Stimulated activated naive CD8-positive, alpha-beta T cell treated with anti-CD3 and anti-CD28 coated beads, Interleukin-15, amount 100 ng/mL, for 72 hours (primary cell): ENCODE measurements at regions not wholly inside any gene's neighbourhood (a gene's known extent, or its start where the extent isn't known, plus 50 kb on each side); places are given as distances from the start of the nearest gene placed in this dataset.
"Not testable (repeated sequence)": the region's sequence is repeated elsewhere in the genome, so short reads cannot be mapped to it uniquely, and the experiment has no call there.

Experiments
- ATAC-seq: fragments of 150-1000 bp; cut with Tn5 transposase; 2 replicates; pipeline ENCODE4 v1.10.0; 2021; ENCODE audit warnings: mild to moderate bottlenecking, moderate library complexity
- DNase-seq, 2 donors: peaks; one replicate each; pipeline ENCODE4 v3.0.0; 2021 to 2022
- H3K27ac Mint-ChIP-seq, 2 donors: one replicate each; pipeline ENCODE4 v1.8.0; 2022; ENCODE audit warnings: mild to moderate bottlenecking in 2 of 2, mixed read lengths in 2 of 2, moderate library complexity in 2 of 2
- H3K27me3 Mint-ChIP-seq: one replicate; pipeline ENCODE4 v1.8.0; 2022; ENCODE audit warnings: mixed read lengths
- H3K4me1 Mint-ChIP-seq: one replicate; pipeline ENCODE4 v1.8.0; 2022; ENCODE audit warnings: mild to moderate bottlenecking, mixed read lengths
- H3K4me3 Mint-ChIP-seq, 2 donors: one replicate each; pipeline ENCODE4 v1.8.0; 2022; ENCODE audit warnings: mild to moderate bottlenecking in 2 of 2, mixed read lengths in 2 of 2, moderate library complexity in 1 of 2
- H3K9me3 Mint-ChIP-seq, 2 donors: one replicate each; pipeline ENCODE4 v1.8.0; 2022; ENCODE audit warnings: mixed read lengths in 2 of 2

- Mint-ChIP-seq H3K4me1 (no peaks in the 10 kb centered on the region), H3K9me3 (peaks cover 4 to 13% of the 10 kb centered on the region in 2 donors), H3K27ac (no peak overlapping the region), H3K27me3 (no peaks in the 10 kb centered on the region), H3K4me3 (no peak overlapping the region)
- DNase-seq: no peak
- ATAC-seq: no peak
These were observed 801.5 kb upstream of the SPRY2 start for GRCh38 chr13:81142306-81142999.

GRCh38 chr13:81140675-81141074, 799.7 kb upstream of the SPRY2 start:
- ATAC-seq: no peak
- H3K4me3 Mint-ChIP-seq: no peak overlapping the region
- H3K9me3 Mint-ChIP-seq: peaks cover 0 to 10% of the 10 kb centered on the region in 2 donors
- no peak overlapping the region for H3K27ac Mint-ChIP-seq
- DNase-seq: no peak
- no peaks in the 10 kb centered on the region for H3K4me1 Mint-ChIP-seq
- no peaks in the 10 kb centered on the region for H3K27me3 Mint-ChIP-seq

DNA sequence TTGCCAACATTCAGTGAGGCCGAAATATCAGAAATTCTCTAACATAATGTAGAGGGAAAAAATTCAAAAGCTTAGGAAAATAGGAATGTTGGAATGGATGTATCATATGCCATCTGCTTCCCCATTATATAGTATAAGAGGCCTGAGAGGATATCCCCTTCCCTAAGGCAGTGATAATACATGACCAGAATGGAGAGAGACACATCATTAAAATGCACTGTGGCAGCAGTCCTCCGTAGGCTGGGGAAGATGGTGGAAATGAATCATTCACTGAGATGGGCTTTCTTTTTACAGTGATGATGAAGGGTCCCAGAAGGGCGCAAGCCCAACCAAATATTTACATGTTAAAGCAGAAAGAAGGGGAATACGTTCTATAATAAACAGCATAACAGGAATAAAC, 799.1 kb upstream of the SPRY2 start:
- Mint-ChIP-seq H3K4me1 (no peaks in the 10 kb centered on the region), H3K27me3 (no peaks in the 10 kb centered on the region), H3K27ac (no peak overlapping the region), H3K4me3 (no peak overlapping the region), H3K9me3 (peaks cover 0 to 5% of the 10 kb centered on the region in 2 donors)
- ATAC-seq: no peak
- DNase-seq: no peak

GRCh38 chr13:81138353-81138980, 797.5 kb upstream of the SPRY2 start:
- ATAC-seq (no peak), DNase-seq (no peak)
- Mint-ChIP-seq H3K27me3 (no peaks in the 10 kb centered on the region), H3K9me3 (peaks cover 0 to 5% of the 10 kb centered on the region in 2 donors), H3K4me1 (no peaks in the 10 kb centered on the region), H3K4me3 (no peak overlapping the region), H3K27ac (no peak overlapping the region)

DNA sequence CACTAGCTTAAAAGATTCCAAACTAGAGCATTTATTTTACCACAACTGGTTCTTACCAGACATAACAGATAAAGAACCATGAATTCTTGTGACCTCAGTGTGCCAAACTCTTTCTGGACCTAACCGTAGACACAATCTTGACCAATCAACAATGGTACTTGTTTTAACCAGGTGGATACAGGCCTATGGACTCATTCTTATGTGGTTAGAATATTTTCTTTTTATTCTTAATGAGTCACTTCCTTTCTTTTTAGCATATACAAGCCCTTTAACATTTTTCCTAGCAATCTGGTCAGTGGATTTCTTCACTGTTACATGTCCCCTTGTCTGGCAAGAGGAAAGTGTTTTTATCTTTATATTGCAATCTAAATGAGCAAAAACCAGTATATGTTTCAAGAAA, 792.1 kb upstream of the SPRY2 start:
- H3K4me1 Mint-ChIP-seq: no peaks in the 10 kb centered on the region
- ATAC-seq (no peak), DNase-seq (no peak)
- H3K9me3 Mint-ChIP-seq: peaks cover 12 to 28% of the 10 kb centered on the region in 2 donors
- H3K27ac Mint-ChIP-seq: no peak overlapping the region
- H3K27me3 Mint-ChIP-seq: no peaks in the 10 kb centered on the region
- H3K4me3 Mint-ChIP-seq: no peak overlapping the region

- no peak overlapping the region for H3K4me3 Mint-ChIP-seq
- H3K27me3 Mint-ChIP-seq: no peaks in the 10 kb centered on the region
- ATAC-seq (no peak), DNase-seq (no peak)
- no peaks in the 10 kb centered on the region for H3K4me1 Mint-ChIP-seq
- no peaks in the 10 kb centered on the region for H3K9me3 Mint-ChIP-seq
- no peak overlapping the region for H3K27ac Mint-ChIP-seq
These were observed 776.5 kb upstream of the SPRY2 start for GRCh38 chr13:81117416-81117815.

GRCh38 chr13:81116461-81117282, 775.7 kb upstream of the SPRY2 start:
- no peaks in the 10 kb centered on the region for H3K9me3 Mint-ChIP-seq
- DNase-seq: no peak
- no peak overlapping the region for H3K27ac Mint-ChIP-seq
- H3K27me3 Mint-ChIP-seq: no peaks in the 10 kb centered on the region
- ATAC-seq: no peak
- no peaks in the 10 kb centered on the region for H3K4me1 Mint-ChIP-seq
- no peak overlapping the region for H3K4me3 Mint-ChIP-seq

GRCh38 chr13:81109026-81109425, 768.1 kb upstream of the SPRY2 start:
- H3K4me3 Mint-ChIP-seq: no peak overlapping the region
- H3K9me3 Mint-ChIP-seq: no peaks in the 10 kb centered on the region
- no peak for ATAC-seq
- no peak overlapping the region for H3K27ac Mint-ChIP-seq
- H3K27me3 Mint-ChIP-seq: no peaks in the 10 kb centered on the region
- no peaks in the 10 kb centered on the region for H3K4me1 Mint-ChIP-seq
- no peak for DNase-seq

DNA sequence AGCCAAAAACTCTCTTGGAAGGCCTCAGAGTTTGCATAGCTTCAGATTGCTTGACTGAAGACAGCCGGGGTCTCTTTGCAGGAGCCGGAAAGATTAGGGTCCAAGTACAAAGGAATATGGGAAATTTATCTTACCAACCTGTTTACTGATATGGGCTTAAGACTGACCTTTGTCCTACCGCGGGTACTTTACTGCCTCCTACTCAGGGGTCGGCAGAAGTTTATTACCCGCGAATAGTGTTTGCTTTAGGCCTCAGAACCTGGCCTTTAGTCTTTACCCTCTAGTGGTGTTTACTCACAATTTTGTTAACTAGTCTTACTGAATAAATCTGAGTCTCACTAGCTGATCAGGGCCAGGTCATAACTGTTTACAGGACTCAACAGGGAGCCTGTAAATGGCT, 765.4 kb upstream of the SPRY2 start:
- H3K4me1 Mint-ChIP-seq: no peaks in the 10 kb centered on the region
- ATAC-seq: no peak
- no peak overlapping the region for H3K4me3 Mint-ChIP-seq
- H3K27me3 Mint-ChIP-seq: no peaks in the 10 kb centered on the region
- H3K27ac Mint-ChIP-seq: no peak overlapping the region
- H3K9me3 Mint-ChIP-seq: no peaks in the 10 kb centered on the region
- no peak for DNase-seq

DNA sequence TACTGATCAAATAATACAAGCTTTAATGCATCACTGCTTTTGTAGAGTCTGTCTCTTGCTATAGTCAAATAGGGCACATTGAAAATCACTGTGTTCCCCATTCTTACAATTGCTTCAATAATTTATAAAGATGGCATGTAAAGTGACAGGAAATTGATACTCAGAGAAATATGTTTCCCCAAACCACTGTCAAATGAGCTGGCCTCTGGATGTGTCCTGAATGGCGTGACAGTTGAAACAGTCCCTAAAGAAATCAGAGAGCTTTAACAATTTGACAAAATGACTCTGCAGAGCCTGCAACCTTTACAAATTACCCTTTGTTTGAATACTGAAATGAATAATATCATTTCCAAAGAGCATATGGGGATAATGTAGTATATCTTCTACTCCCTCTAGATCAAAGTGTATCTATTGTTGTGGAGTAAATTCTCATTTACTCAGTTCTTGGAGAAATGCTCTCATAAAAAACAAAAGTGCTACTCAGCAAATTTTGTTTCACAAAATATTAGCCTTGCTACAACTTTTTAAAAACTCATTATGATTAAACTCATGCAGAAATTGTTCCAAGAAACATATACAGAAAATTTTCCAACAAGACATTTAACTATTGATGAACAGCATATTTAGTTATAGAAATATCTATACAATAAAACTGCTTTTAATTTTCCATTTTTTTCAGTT, 763.2 kb upstream of the SPRY2 start:
- ATAC-seq (no peak), DNase-seq (no peak)
- Mint-ChIP-seq H3K27me3 (no peaks in the 10 kb centered on the region), H3K4me1 (no peaks in the 10 kb centered on the region), H3K9me3 (no peaks in the 10 kb centered on the region), H3K27ac (no peak overlapping the region), H3K4me3 (no peak overlapping the region)

DNA sequence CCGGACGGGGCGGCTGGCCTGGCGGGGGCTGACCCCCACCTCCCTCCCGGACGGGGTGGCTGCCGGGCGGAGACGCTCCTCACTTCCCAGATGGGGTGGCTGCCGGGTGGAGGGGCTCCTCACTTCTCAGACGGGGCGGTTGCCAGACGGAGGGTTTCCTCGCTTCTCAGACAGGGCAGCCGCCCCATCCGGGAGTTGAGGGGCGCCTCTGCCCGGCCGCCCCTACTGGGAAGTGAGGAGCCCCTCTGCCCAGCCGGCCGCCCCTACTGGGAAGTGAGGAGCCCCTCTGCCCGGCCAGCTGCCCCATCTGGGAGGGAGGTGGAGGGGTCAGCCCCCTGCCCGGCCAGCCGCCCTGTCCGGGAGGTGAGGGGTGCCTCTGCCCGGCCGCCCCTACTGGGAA, 761.1 kb upstream of the SPRY2 start:
- DNase-seq, ATAC-seq, H3K9me3 Mint-ChIP-seq, H3K27me3 Mint-ChIP-seq, H3K27ac Mint-ChIP-seq, H3K4me1 Mint-ChIP-seq, H3K4me3 Mint-ChIP-seq: not testable (repeated sequence)

DNA sequence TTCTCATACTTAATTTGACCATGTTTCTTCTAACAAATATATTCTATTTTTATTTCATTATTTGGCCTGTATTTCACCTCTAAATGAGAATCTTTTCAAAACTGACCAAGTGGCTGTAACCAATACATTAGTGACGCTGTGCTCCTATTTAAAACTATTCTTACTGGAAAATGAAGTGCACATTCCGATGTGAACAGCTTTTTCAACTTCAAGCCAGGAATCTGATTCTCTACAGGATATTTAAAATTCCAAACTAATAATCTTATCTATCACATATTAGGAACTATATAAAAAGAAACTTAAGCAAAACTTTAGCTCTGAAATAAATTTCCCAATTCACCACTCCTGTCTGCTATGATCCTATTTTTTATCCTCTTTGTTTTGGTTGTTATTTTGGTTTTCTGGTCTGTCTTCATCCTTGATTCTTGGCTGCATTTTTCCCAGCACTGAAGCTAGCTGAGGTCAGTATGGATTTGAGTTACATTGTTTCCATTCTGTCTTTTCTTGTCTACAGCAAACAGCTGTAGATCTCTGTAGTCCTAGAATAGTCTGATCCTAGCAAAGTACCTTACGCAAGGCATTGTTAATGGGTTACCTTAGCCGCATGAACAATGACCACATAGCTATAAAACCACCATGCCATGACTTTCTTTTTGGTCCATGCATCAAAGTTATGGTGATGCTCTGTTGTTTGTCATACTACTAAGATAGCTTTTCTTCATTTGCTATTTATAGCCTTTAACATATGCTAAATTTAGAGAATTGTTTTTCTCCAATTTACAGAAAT, 748.6 kb upstream of the SPRY2 start:
- Mint-ChIP-seq H3K27me3 (no peaks in the 10 kb centered on the region), H3K9me3 (no peaks in the 10 kb centered on the region), H3K4me3 (no peak overlapping the region), H3K4me1 (no peaks in the 10 kb centered on the region), H3K27ac (no peak overlapping the region)
- ATAC-seq (no peak), DNase-seq (no peak)

- Mint-ChIP-seq H3K27ac (no peak overlapping the region), H3K27me3 (no peaks in the 10 kb centered on the region), H3K4me1 (no peaks in the 10 kb centered on the region), H3K9me3 (peaks cover 8 to 9% of the 10 kb centered on the region in 2 donors), H3K4me3 (no peak overlapping the region)
- DNase-seq: no peak
- ATAC-seq: no peak
These were observed 740.1 kb upstream of the SPRY2 start for GRCh38 chr13:81080911-81081454.

DNA sequence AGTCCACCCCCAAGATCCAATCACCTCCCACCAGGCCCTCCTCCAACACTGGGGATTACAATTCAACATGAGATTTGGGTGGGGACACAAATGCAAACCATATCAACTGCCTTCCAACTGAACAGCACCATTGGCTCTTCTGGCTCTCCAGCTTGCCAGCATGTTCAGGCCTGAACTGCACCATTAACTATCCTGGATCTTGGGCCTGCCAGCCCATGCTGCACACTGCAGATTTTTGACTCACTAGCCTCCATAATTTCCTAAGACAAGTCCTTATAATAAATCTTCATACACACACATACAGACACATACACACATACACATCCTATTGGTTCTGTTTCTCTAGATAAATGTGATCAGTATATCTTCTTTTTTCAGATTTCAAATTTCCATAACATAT, 737.1 kb upstream of the SPRY2 start:
- peaks cover 8 to 9% of the 10 kb centered on the region in 2 donors for H3K9me3 Mint-ChIP-seq
- ATAC-seq: no peak
- DNase-seq: no peak
- no peak overlapping the region for H3K27ac Mint-ChIP-seq
- H3K27me3 Mint-ChIP-seq: no peaks in the 10 kb centered on the region
- no peaks in the 10 kb centered on the region for H3K4me1 Mint-ChIP-seq
- no peak overlapping the region for H3K4me3 Mint-ChIP-seq

- H3K4me3 Mint-ChIP-seq, H3K9me3 Mint-ChIP-seq, DNase-seq, ATAC-seq, H3K27ac Mint-ChIP-seq, H3K27me3 Mint-ChIP-seq, H3K4me1 Mint-ChIP-seq: not testable (repeated sequence)
These were observed 728.9 kb upstream of the SPRY2 start for GRCh38 chr13:81069822-81070221.
